Liver (tissue), 8 donors: ENCODE measurements at regions not wholly inside any gene's neighbourhood (a gene's known extent, or its start where the extent isn't known, plus 50 kb on each side); places are given as distances from the start of the nearest gene placed in this dataset.

Source experiments
- DNase-seq: peaks from one replicate; pipeline ENCODE4 v3.0.0-alpha.2; 2017; ENCODE audit warnings: low spot score
- H3K27ac ChIP-seq, 2 donors: one replicate each; pipeline ENCODE4 v1.7.0; 2013; ENCODE audit warnings: inconsistent platforms in 2 of 2, low read length in 2 of 2, control low read depth in 1 of 2, low read depth in 1 of 2, mild to moderate bottlenecking in 1 of 2
- H3K27me3 ChIP-seq, 4 donors: one replicate each; pipeline versions ENCODE4 v1.6.1 to v1.7.0; 2013; ENCODE audit warnings: low read length in 3 of 4, inconsistent platforms in 1 of 4, mild to moderate bottlenecking in 1 of 4, moderate library complexity in 1 of 4; ENCODE audit not compliant: control insufficient read depth in 4 of 4, insufficient read depth in 4 of 4
- H3K36me3 ChIP-seq, 4 donors: one replicate each; pipeline versions ENCODE4 v1.6.1 to v1.7.0; 2013; ENCODE audit warnings: low read length in 3 of 4, mild to moderate bottlenecking in 3 of 4, low read depth in 1 of 4, moderate library complexity in 1 of 4; ENCODE audit not compliant: control insufficient read depth in 4 of 4, insufficient read depth in 3 of 4
- H3K4me1 ChIP-seq, 4 donors: one replicate each; pipeline versions ENCODE4 v1.6.1 to v1.7.0; 2013; ENCODE audit warnings: low read length in 3 of 4, mild to moderate bottlenecking in 3 of 4, moderate library complexity in 1 of 4; ENCODE audit not compliant: control insufficient read depth in 4 of 4, insufficient read depth in 4 of 4
- H3K4me3 ChIP-seq, 3 donors: one replicate each; pipeline versions ENCODE4 v1.6.1 to v1.7.0; 2013; ENCODE audit warnings: low read length in 3 of 3, control low read depth in 1 of 3, low read depth in 1 of 3, mild to moderate bottlenecking in 1 of 3
- H3K9ac ChIP-seq, 2 donors: one replicate each; pipeline ENCODE4 v1.7.0; 2013; ENCODE audit warnings: low read length in 2 of 2, mild to moderate bottlenecking in 2 of 2, moderate library complexity in 2 of 2, control low read depth in 1 of 2, low read depth in 1 of 2
- H3K9me3 ChIP-seq, 4 donors: one replicate each; pipeline versions ENCODE4 v1.6.1 to v1.7.0; 2013; ENCODE audit warnings: low read length in 3 of 4; ENCODE audit not compliant: control insufficient read depth in 4 of 4
- CTCF ChIP-seq: fragments of 150-350 bp; IDR thresholded peaks from 2 replicates; pipeline ENCODE4 v1.5.1; 2017; ENCODE audit warnings: improper control_type of control experiment, low read depth, low read length; ENCODE audit not compliant: missing input control
- EGR1 ChIP-seq, 2 donors: IDR thresholded peaks; 2 replicates each; pipeline ENCODE4 v1.6.1; 2016 to 2018; ENCODE audit warnings: antibody characterized with exemption in 2 of 2, low read depth in 2 of 2
- FOXA1 ChIP-seq: IDR thresholded peaks from 2 replicates; pipeline ENCODE4 v1.6.1; 2016; ENCODE audit warnings: antibody characterized with exemption
- FOXA2 ChIP-seq: IDR thresholded peaks from 2 replicates; pipeline ENCODE4 v1.6.1; 2016; ENCODE audit warnings: antibody characterized with exemption
- GABPA ChIP-seq, 2 donors: IDR thresholded peaks in 1 of 2; conservative IDR thresholded peaks in 1 of 2; 2 replicates each; pipeline ENCODE4 v1.6.1; 2016; ENCODE audit warnings: antibody characterized with exemption in 2 of 2, mild to moderate bottlenecking in 1 of 2, moderate library complexity in 1 of 2
- HNF4A ChIP-seq, 2 donors: conservative IDR thresholded peaks; 2 replicates each; pipeline ENCODE4 v1.6.1; 2016; ENCODE audit warnings: antibody characterized with exemption in 2 of 2, mild to moderate bottlenecking in 2 of 2
- HNF4G ChIP-seq: IDR thresholded peaks from 2 replicates; pipeline ENCODE4 v1.6.1; 2016; ENCODE audit warnings: antibody characterized with exemption
- JUND ChIP-seq, 2 donors: IDR thresholded peaks; 2 replicates each; pipeline ENCODE4 v1.6.1; 2016; ENCODE audit warnings: antibody characterized with exemption in 2 of 2
- MAX ChIP-seq: IDR thresholded peaks from 2 replicates; pipeline ENCODE4 v1.6.1; 2016; ENCODE audit warnings: antibody characterized with exemption
- NR2F2 ChIP-seq: IDR thresholded peaks from 2 replicates; pipeline ENCODE4 v1.6.1; 2016; ENCODE audit warnings: antibody characterized with exemption
- RAD21 ChIP-seq, 2 donors: IDR thresholded peaks; 2 replicates each; pipeline ENCODE4 v1.6.1; 2016; ENCODE audit warnings: antibody characterized with exemption in 2 of 2, mild to moderate bottlenecking in 2 of 2
- REST ChIP-seq: IDR thresholded peaks from 2 replicates; pipeline ENCODE4 v1.6.1; 2016; ENCODE audit warnings: antibody characterized with exemption, mild to moderate bottlenecking
- RXRA ChIP-seq, 2 donors: IDR thresholded peaks; 2 replicates each; pipeline ENCODE4 v1.6.1; 2017 to 2018; ENCODE audit warnings: antibody characterized with exemption in 2 of 2, mild to moderate bottlenecking in 1 of 2
- SP1 ChIP-seq: IDR thresholded peaks from 2 replicates; pipeline ENCODE4 v1.6.1; 2018; ENCODE audit warnings: antibody characterized with exemption, mild to moderate bottlenecking
- TAF1 ChIP-seq: conservative IDR thresholded peaks from 2 replicates; pipeline ENCODE4 v1.6.1; 2016; ENCODE audit warnings: antibody characterized with exemption, mild to moderate bottlenecking
- YY1 ChIP-seq: IDR thresholded peaks from 2 replicates; pipeline ENCODE4 v1.6.1; 2016; ENCODE audit warnings: antibody characterized with exemption, mild to moderate bottlenecking
- WGBS: extraction: QIAGEN DNeasy Blood & Tissue Kit; methylation state at CpG from one replicate; pipeline ENCODE4 v1.1.7; 2013; 5-methylcytosine and 5-hydroxymethylcytosine counted together
- TF ChIP-seq, protein P1 (sequence below): IDR thresholded peaks from 2 replicates; pipeline ENCODE4 v1.6.1; 2016; ENCODE audit warnings: antibody characterized with exemption
- TF ChIP-seq, protein P2 (sequence below): IDR thresholded peaks from 2 replicates; pipeline ENCODE4 v1.6.1; 2016; ENCODE audit warnings: antibody characterized with exemption
- donor health status: healthy.
- donor health status: healthy.
- donor health status: healthy.
- donor health status: healthy.
- donor health status: healthy.

DNA sequence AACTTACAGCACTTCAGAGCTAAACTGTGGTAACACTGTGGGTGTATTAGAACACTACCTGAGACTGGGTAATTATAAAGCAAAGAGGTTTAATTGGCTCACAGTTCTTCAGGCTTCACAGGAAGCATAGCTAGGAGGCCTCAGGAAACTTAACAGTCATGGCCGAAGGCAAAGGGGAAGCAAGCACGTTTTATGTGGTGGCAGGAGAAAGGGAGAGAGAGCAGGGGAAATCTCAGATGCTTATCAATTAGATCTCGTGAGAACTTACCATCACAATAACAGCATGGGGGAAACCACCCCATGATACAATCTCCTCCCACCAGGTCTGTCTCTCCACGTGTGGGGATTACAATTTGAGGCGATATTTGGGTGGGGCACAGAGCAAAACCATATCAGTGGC is 512.6 kb downstream of the RERGL start:
- Histone ChIP-seq H3K27me3 (no peaks in the 10 kb centered on the region), H3K27ac (no peak overlapping the region), H3K4me1 (no peaks in the 10 kb centered on the region), H3K9ac (no peak overlapping the region), H3K9me3 (no peaks in the 10 kb centered on the region), H3K4me3 (no peak overlapping the region), H3K36me3 (no peaks in the 10 kb centered on the region)
- no peak for DNase-seq
- TF ChIP-seq MAX (no peak), HNF4A (conservative IDR thresholded peaks at IDR 0.05) (no peak), NR2F2 (no peak), RXRA (IDR thresholded peaks at IDR 0.05) (no peak), FOXA2 (no peak), FOXA1 (no peak), YY1 (no peak), JUND (IDR thresholded peaks at IDR 0.05) (no peak), GABPA (IDR thresholded peaks at IDR 0.05 in 1 of 2, conservative IDR thresholded peaks at IDR 0.05 in 1 of 2) (no peak), TAF1 (no peak), CTCF (no peak), SP1 (no peak), REST (no peak), HNF4G (no peak), EGR1 (IDR thresholded peaks at IDR 0.05; ENCODE audit: low read depth in 2 of 2) (no peak), RAD21 (IDR thresholded peaks at IDR 0.05) (no peak)
- TF ChIP-seq, protein P1, sequence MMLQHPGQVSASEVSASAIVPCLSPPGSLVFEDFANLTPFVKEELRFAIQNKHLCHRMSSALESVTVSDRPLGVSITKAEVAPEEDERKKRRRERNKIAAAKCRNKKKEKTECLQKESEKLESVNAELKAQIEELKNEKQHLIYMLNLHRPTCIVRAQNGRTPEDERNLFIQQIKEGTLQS: no peak
- TF ChIP-seq, protein P2, sequence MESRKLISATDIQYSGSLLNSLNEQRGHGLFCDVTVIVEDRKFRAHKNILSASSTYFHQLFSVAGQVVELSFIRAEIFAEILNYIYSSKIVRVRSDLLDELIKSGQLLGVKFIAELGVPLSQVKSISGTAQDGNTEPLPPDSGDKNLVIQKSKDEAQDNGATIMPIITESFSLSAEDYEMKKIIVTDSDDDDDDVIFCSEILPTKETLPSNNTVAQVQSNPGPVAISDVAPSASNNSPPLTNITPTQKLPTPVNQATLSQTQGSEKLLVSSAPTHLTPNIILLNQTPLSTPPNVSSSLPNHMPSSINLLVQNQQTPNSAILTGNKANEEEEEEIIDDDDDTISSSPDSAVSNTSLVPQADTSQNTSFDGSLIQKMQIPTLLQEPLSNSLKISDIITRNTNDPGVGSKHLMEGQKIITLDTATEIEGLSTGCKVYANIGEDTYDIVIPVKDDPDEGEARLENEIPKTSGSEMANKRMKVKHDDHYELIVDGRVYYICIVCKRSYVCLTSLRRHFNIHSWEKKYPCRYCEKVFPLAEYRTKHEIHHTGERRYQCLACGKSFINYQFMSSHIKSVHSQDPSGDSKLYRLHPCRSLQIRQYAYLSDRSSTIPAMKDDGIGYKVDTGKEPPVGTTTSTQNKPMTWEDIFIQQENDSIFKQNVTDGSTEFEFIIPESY: no peak
- 50% methylated on average over 5 of the region's 5 CpGs for WGBS

DNA sequence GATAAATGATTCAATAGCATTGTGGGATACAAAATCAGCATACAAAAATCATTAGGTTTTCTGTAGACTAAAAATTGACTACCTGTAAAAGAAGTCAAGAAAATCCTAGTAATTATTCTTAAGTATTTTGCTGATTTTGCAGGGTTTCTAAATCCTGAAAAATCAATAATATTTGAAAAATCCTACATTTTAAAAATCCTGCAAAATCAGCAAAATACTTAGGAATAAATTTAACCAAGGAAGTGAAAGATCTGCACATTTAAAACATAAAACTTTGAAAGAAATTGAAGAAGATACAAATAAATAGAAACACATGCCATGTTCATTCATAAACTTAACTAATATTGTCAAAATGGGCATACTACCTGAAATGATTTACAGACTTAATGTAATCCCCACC is 517.7 kb downstream of the RERGL start:
- Histone ChIP-seq H3K4me1 (no peaks in the 10 kb centered on the region), H3K27ac (no peak overlapping the region), H3K9me3 (no peaks in the 10 kb centered on the region), H3K36me3 (no peaks in the 10 kb centered on the region), H3K9ac (no peak overlapping the region), H3K27me3 (no peaks in the 10 kb centered on the region), H3K4me3 (no peak overlapping the region)
- DNase-seq: no peak
- TF ChIP-seq FOXA2 (no peak), FOXA1 (no peak), MAX (no peak), GABPA (IDR thresholded peaks at IDR 0.05 in 1 of 2, conservative IDR thresholded peaks at IDR 0.05 in 1 of 2) (no peak), TAF1 (no peak), SP1 (no peak), RXRA (IDR thresholded peaks at IDR 0.05) (no peak), RAD21 (IDR thresholded peaks at IDR 0.05) (no peak), REST (no peak), CTCF (no peak)
- TF ChIP-seq, protein P1: no peak
